Testis (tissue), 2 donors: ENCODE measurements at regions not wholly inside any gene's neighbourhood (a gene's known extent, or its start where the extent isn't known, plus 50 kb on each side); places are given as distances from the start of the nearest gene placed in this dataset.

ENCODE experiments used
- CTCF ChIP-seq, 3 experiments: fragments of 450-650 bp in 2 of 3; fragments of 200-600 bp in 1 of 3; sonication (generic) in 1 of 3; IDR thresholded peaks; one replicate each; pipeline ENCODE4 v1.5.1; 2016 to 2019; ENCODE audit warnings: antibody characterized with exemption in 3 of 3, mild to moderate bottlenecking in 2 of 3, moderate library complexity in 1 of 3
- POLR2A ChIP-seq: fragments of 450-650 bp; IDR thresholded peaks from one replicate; pipeline ENCODE4 v1.6.1; 2017; ENCODE audit warnings: antibody characterized with exemption, mild to moderate bottlenecking, moderate library complexity

GRCh38 chr2:120461092-120461491, 115.2 kb downstream of the INHBB start:
- TF ChIP-seq CTCF (IDR thresholded peaks at IDR 0.05) (no peak), POLR2A (no peak)
